HCT116 (cell line): ENCODE measurements at regions not wholly inside any gene's neighbourhood (a gene's known extent, or its start where the extent isn't known, plus 50 kb on each side); places are given as distances from the start of the nearest gene placed in this dataset.

Source experiments
- ATAC-seq: fragments of 200-7000 bp; cut with Tn5 transposase; 2 replicates; pipeline ENCODE4 v1.9.1; 2020; ENCODE audit warnings: mild to moderate bottlenecking, moderate library complexity
- BruUV-seq: library from RNA; stranded (reverse); fragments of 400-500 nt; replicated peaks from 2 replicates; lab custom pipeline; 2021; lab: Mats Ljungman, UMichigan
- CTCF ChIA-PET: fragments of 300-600 bp; sonication (Branson Sonifier 250); formaldehyde crosslinking; loops from one replicate; lab custom pipeline; 2021; ENCODE audit warnings: antibody characterized with exemption; lab: Charles Lee
- POLR2A ChIA-PET: fragments of 300-600, 350-600 bp; sonication (Branson Sonifier 250); formaldehyde crosslinking; loops from one replicate; lab custom pipeline; 2021; ENCODE audit warnings: antibody characterized with exemption; lab: Charles Lee
- RAD21 ChIA-PET, 2 experiments: fragments of 300-600 bp; sonication (Branson Sonifier 250); formaldehyde crosslinking; loops; one replicate each; lab custom pipeline; 2023; ENCODE audit warnings: low total read pairs in 2 of 2; ENCODE audit not compliant: uncharacterized antibody in 2 of 2, unreplicated experiment in 2 of 2, low non-redundant PET in 1 of 2; lab: Charles Lee
- DNase-seq: peaks from one replicate; pipeline ENCODE4 v3.0.0-alpha.2; 2010; ENCODE audit warnings: low read depth, low spot score
- H2AFZ ChIP-seq: fragments of 200-600 bp; shearing (Covaris generic), sonication (generic); 2 replicates; pipeline ENCODE4 v1.6.1; 2017; ENCODE audit warnings: low read depth, mixed run types, mixed read lengths, antibody characterized with exemption, low read length; ENCODE audit not compliant: poor library complexity, severe bottlenecking
- H3K27ac ChIP-seq: 2 replicates; pipeline ENCODE4 v1.5.1; 2012; ENCODE audit warnings: low read depth, low read length
- H3K27me3 ChIP-seq: fragments of 200-600 bp; sonication (generic); 2 replicates; pipeline ENCODE4 v1.6.1; 2016; ENCODE audit warnings: mixed run types, low read length, mixed read lengths; ENCODE audit not compliant: insufficient read depth
- H3K36me3 ChIP-seq, 2 experiments: fragments of 200-500 bp in 1 of 2; fragments of 200-600 bp in 1 of 2; sonication (Bioruptor generic) in 1 of 2; sonication (generic) in 1 of 2; 2 replicates each; pipeline versions ENCODE4 v1.5.1 to v1.6.1; 2014 to 2016; ENCODE audit warnings: low read length in 2 of 2, inconsistent platforms in 1 of 2, mixed read lengths in 1 of 2, mixed run types in 1 of 2; ENCODE audit not compliant: insufficient read depth in 2 of 2, control insufficient read depth in 1 of 2
- H3K4me1 ChIP-seq, 2 experiments: fragments of 200-600 bp in 1 of 2; sonication (generic) in 1 of 2; 2 replicates each; pipeline versions ENCODE4 v1.5.1 to v1.6.1; 2012 to 2017; ENCODE audit warnings: low read length in 2 of 2, inconsistent platforms in 1 of 2, mild to moderate bottlenecking in 1 of 2, mixed read lengths in 1 of 2, mixed run types in 1 of 2, moderate library complexity in 1 of 2; ENCODE audit not compliant: insufficient read depth in 2 of 2, control insufficient read depth in 1 of 2
- H3K4me2 ChIP-seq: fragments of 200-600 bp; sonication (generic); 2 replicates; pipeline ENCODE4 v1.6.1; 2017; ENCODE audit warnings: mixed run types, low read length, mixed read lengths
- H3K4me3 ChIP-seq, 2 experiments: fragments of 200-600 bp in 1 of 2; sonication (generic) in 1 of 2; replicated peaks in 1 of 2; 2 replicates each; pipeline ENCODE4 v1.5.1; 2011 to 2016; ENCODE audit warnings: low read length in 2 of 2, control low read depth in 1 of 2, low read depth in 1 of 2, mild to moderate bottlenecking in 1 of 2, mixed read lengths in 1 of 2, mixed run types in 1 of 2
- H3K79me2 ChIP-seq: fragments of 200-600 bp; sonication (generic); 2 replicates; pipeline ENCODE4 v1.6.1; 2017; ENCODE audit warnings: mild to moderate bottlenecking, mixed run types, low read length, moderate library complexity, mixed read lengths; ENCODE audit not compliant: insufficient read depth
- H3K9ac ChIP-seq: fragments of 200-600 bp; sonication (generic); 2 replicates; pipeline ENCODE4 v1.6.1; 2016; ENCODE audit warnings: low read length, mixed read lengths
- H3K9me2 ChIP-seq: fragments of 200-600 bp; sonication (generic), shearing (Covaris generic); 2 replicates; pipeline ENCODE4 v1.6.1; 2017; ENCODE audit warnings: mixed run types, mild to moderate bottlenecking, moderate library complexity; ENCODE audit not compliant: insufficient read depth
- H3K9me3 ChIP-seq, 2 experiments: fragments of 200-500 bp in 1 of 2; fragments of 200-600 bp in 1 of 2; sonication (Bioruptor generic) in 1 of 2; sonication (generic) in 1 of 2; 2 replicates each; pipeline ENCODE4 v1.6.1; 2014 to 2017; ENCODE audit warnings: low read length in 2 of 2, mixed read lengths in 2 of 2, inconsistent platforms in 1 of 2, low read depth in 1 of 2, mild to moderate bottlenecking in 1 of 2, mixed run types in 1 of 2, moderate library complexity in 1 of 2; ENCODE audit not compliant: control insufficient read depth in 1 of 2, insufficient read depth in 1 of 2
- H4K20me1 ChIP-seq: fragments of 200-600 bp; sonication (generic), shearing (Covaris generic); 2 replicates; pipeline ENCODE4 v1.6.1; 2017; ENCODE audit warnings: mixed run types, mild to moderate bottlenecking, moderate library complexity; ENCODE audit not compliant: insufficient read depth
- SP1 ChIP-seq: IDR thresholded peaks from 2 replicates; pipeline ENCODE4 v1.6.1; 2012; ENCODE audit warnings: low read depth
- TCF7L2 ChIP-seq: IDR thresholded peaks from 2 replicates; pipeline ENCODE4 v1.7.0; 2011; ENCODE audit warnings: borderline replicate concordance, inconsistent platforms; ENCODE audit not compliant: insufficient read depth, insufficient read length; ENCODE audit errors: extremely low read depth
- intact Hi-C: fragments of 100-400 bp; cut with micrococcal nuclease; formaldehyde crosslinking; loops from 2 replicates; pipeline ENCODE4 v1.10.0; 2022
- TF ChIP-seq, protein P1 (sequence below): IDR thresholded peaks from 2 replicates; pipeline ENCODE4 v1.6.1; 2011; ENCODE audit warnings: mild to moderate bottlenecking, low read length, moderate library complexity; ENCODE audit not compliant: insufficient replicate concordance; ENCODE audit errors: extremely low read depth
- TF ChIP-seq, protein P2 (sequence below), 3 experiments: fragments of 200-600 bp in 1 of 3; sonication (generic) in 1 of 3; IDR thresholded peaks in 2 of 3; conservative IDR thresholded peaks in 1 of 3; 2 replicates each; pipeline ENCODE4 v1.5.1; 2012 to 2017; ENCODE audit warnings: low read depth in 2 of 3, low read length in 2 of 3, antibody characterized with exemption in 1 of 3, borderline replicate concordance in 1 of 3, control low read depth in 1 of 3, mild to moderate bottlenecking in 1 of 3, mixed read lengths in 1 of 3, mixed run types in 1 of 3, moderate library complexity in 1 of 3; ENCODE audit not compliant: insufficient read depth in 1 of 3

DNA sequence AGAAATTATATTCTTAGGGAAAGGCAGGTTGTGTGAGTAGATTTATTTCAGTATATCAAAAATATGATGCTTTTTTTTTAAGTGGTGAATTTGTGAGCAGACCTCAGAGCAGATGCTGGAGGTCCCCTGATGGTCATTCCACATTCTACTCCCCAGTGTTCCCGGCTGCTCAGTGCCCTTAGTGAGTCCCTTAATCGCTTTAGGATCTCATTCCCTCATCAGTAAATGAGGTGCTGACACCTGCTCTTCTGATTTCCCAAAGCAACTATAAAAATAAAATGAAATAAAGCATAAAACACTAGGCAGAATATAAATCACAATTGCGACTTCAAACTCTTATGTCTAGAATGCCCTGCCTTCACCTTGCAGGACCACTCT, 216.2 kb upstream of the TNP1 start:
- Histone ChIP-seq H3K27me3 (no peaks in the 10 kb centered on the region), H3K4me1 (peaks cover 0 to 3% of the 10 kb centered on the region in 2 experiments; a peak in 1 of 4 replicates), H3K4me2 (no peak overlapping the region), H3K9ac (no peak overlapping the region), H3K36me3 (no peaks in the 10 kb centered on the region), H3K9me3 (no peaks in the 10 kb centered on the region), H4K20me1 (no peaks in the 10 kb centered on the region), H3K27ac (no peak overlapping the region)
- ChIA-PET POLR2A (no interaction called here), CTCF (no interaction called here)
- intact Hi-C loops: no loop called here
- TF ChIP-seq, protein P1, sequence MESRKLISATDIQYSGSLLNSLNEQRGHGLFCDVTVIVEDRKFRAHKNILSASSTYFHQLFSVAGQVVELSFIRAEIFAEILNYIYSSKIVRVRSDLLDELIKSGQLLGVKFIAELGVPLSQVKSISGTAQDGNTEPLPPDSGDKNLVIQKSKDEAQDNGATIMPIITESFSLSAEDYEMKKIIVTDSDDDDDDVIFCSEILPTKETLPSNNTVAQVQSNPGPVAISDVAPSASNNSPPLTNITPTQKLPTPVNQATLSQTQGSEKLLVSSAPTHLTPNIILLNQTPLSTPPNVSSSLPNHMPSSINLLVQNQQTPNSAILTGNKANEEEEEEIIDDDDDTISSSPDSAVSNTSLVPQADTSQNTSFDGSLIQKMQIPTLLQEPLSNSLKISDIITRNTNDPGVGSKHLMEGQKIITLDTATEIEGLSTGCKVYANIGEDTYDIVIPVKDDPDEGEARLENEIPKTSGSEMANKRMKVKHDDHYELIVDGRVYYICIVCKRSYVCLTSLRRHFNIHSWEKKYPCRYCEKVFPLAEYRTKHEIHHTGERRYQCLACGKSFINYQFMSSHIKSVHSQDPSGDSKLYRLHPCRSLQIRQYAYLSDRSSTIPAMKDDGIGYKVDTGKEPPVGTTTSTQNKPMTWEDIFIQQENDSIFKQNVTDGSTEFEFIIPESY: no peak
- TF ChIP-seq, protein P2, sequence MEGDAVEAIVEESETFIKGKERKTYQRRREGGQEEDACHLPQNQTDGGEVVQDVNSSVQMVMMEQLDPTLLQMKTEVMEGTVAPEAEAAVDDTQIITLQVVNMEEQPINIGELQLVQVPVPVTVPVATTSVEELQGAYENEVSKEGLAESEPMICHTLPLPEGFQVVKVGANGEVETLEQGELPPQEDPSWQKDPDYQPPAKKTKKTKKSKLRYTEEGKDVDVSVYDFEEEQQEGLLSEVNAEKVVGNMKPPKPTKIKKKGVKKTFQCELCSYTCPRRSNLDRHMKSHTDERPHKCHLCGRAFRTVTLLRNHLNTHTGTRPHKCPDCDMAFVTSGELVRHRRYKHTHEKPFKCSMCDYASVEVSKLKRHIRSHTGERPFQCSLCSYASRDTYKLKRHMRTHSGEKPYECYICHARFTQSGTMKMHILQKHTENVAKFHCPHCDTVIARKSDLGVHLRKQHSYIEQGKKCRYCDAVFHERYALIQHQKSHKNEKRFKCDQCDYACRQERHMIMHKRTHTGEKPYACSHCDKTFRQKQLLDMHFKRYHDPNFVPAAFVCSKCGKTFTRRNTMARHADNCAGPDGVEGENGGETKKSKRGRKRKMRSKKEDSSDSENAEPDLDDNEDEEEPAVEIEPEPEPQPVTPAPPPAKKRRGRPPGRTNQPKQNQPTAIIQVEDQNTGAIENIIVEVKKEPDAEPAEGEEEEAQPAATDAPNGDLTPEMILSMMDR (IDR thresholded peaks at IDR 0.05 in 2 of 3, conservative IDR thresholded peaks at IDR 0.05 in 1 of 3; ENCODE audit: borderline replicate concordance in 1 of 3, insufficient read depth in 1 of 3, low read depth in 2 of 3, low read length in 2 of 3): no peak
- TF ChIP-seq TCF7L2 (no peak), SP1 (no peak)
- TF ChIP-seq, all 23 proteins: peak for 0
- BruUV-seq: no TSS peak
- H3K9me2 ChIP-seq: no peaks in the 10 kb centered on the region
- DNase-seq (no peak), ATAC-seq (no peak)
- no peak overlapping the region for H3K4me3 ChIP-seq
- RAD21 ChIA-PET: no interaction called here
- no peaks in the 10 kb centered on the region for H3K79me2 ChIP-seq
- H2AFZ ChIP-seq: no peak overlapping the region
